ENCODE measurements at regions not wholly inside any gene's neighbourhood (a gene's known extent, or its start where the extent isn't known, plus 50 kb on each side); places are given as distances from the start of the nearest gene placed in this dataset.
"Not testable (repeated sequence)": the region's sequence is repeated elsewhere in the genome, so short reads cannot be mapped to it uniquely, and the experiment has no call there.

- Histone ChIP-seq H3K9me3 (ENCODE audit: control insufficient read depth, low read length) (no peaks in the 10 kb centered on the region), H3K27me3 (ENCODE audit: control insufficient read depth, insufficient read depth, low read length) (no peaks in the 10 kb centered on the region), H3K4me1 (ENCODE audit: control insufficient read depth, insufficient read depth, low read length) (peaks cover 6% of the 10 kb centered on the region), H3K4me3 (ENCODE audit: low read length) (no peak overlapping the region), H3K36me3 (ENCODE audit: control insufficient read depth, insufficient read depth, low read length) (no peaks in the 10 kb centered on the region), H3K9ac (ENCODE audit: low read length) (no peak overlapping the region)
Observed at GRCh38 chr6:43887340-43887858, 117.4 kb downstream of the VEGFA start.

- Histone ChIP-seq H3K4me1 (ENCODE audit: control insufficient read depth, insufficient read depth, low read length) (peaks cover 6% of the 10 kb centered on the region), H3K9me3 (ENCODE audit: control insufficient read depth, low read length) (no peaks in the 10 kb centered on the region)
Observed at GRCh38 chr6:43886717-43887339, 116.8 kb downstream of the VEGFA start.

GRCh38 chr6:43886067-43886461 lies 116.1 kb downstream of the VEGFA start:
- Histone ChIP-seq H3K9me3 (ENCODE audit: control insufficient read depth, low read length) (no peaks in the 10 kb centered on the region), H3K4me1 (ENCODE audit: control insufficient read depth, insufficient read depth, low read length) (peaks cover 6% of the 10 kb centered on the region), H3K36me3 (ENCODE audit: control insufficient read depth, insufficient read depth, low read length) (no peaks in the 10 kb centered on the region), H3K9ac (ENCODE audit: low read length) (no peak overlapping the region), H3K4me3 (ENCODE audit: low read length) (no peak overlapping the region), H3K27me3 (ENCODE audit: control insufficient read depth, insufficient read depth, low read length) (no peaks in the 10 kb centered on the region)

More at GRCh38 chr6:43886717-43887339, 116.8 kb downstream of the VEGFA start:
- Histone ChIP-seq H3K4me3 (ENCODE audit: low read length) (no peak overlapping the region), H3K36me3 (ENCODE audit: control insufficient read depth, insufficient read depth, low read length) (no peaks in the 10 kb centered on the region), H3K9ac (ENCODE audit: low read length) (no peak overlapping the region), H3K27me3 (ENCODE audit: control insufficient read depth, insufficient read depth, low read length) (no peaks in the 10 kb centered on the region)

GRCh38 chr6:43885399-43886066 lies 115.5 kb downstream of the VEGFA start:
- H3K36me3 ChIP-seq (ENCODE audit: control insufficient read depth, insufficient read depth, low read length) = no peaks in the 10 kb centered on the region
- H3K9me3 ChIP-seq (ENCODE audit: control insufficient read depth, low read length) = no peaks in the 10 kb centered on the region
- H3K27me3 ChIP-seq (ENCODE audit: control insufficient read depth, insufficient read depth, low read length) = no peaks in the 10 kb centered on the region
- no peak overlapping the region for H3K4me3 ChIP-seq (ENCODE audit: low read length)
- peaks cover 6% of the 10 kb centered on the region for H3K4me1 ChIP-seq (ENCODE audit: control insufficient read depth, insufficient read depth, low read length)
- H3K9ac ChIP-seq (ENCODE audit: low read length) = no peak overlapping the region

- no peak overlapping the region for H3K4me3 ChIP-seq (ENCODE audit: low read length)
- H3K36me3 ChIP-seq (ENCODE audit: control insufficient read depth, insufficient read depth, low read length) = no peaks in the 10 kb centered on the region
- H3K27me3 ChIP-seq (ENCODE audit: control insufficient read depth, insufficient read depth, low read length) = no peaks in the 10 kb centered on the region
- H3K4me1 ChIP-seq (ENCODE audit: control insufficient read depth, insufficient read depth, low read length) = peaks cover 6% of the 10 kb centered on the region
- no peaks in the 10 kb centered on the region for H3K9me3 ChIP-seq (ENCODE audit: control insufficient read depth, low read length)
- H3K9ac ChIP-seq (ENCODE audit: low read length) = no peak overlapping the region
Observed at GRCh38 chr6:43884652-43885022, 114.6 kb downstream of the VEGFA start.

GRCh38 chr6:43883847-43884651 lies 114.0 kb downstream of the VEGFA start:
- H3K27me3 ChIP-seq (ENCODE audit: control insufficient read depth, insufficient read depth, low read length) = no peaks in the 10 kb centered on the region
- H3K36me3 ChIP-seq (ENCODE audit: control insufficient read depth, insufficient read depth, low read length) = no peaks in the 10 kb centered on the region
- H3K9me3 ChIP-seq (ENCODE audit: control insufficient read depth, low read length) = no peaks in the 10 kb centered on the region
- no peak overlapping the region for H3K9ac ChIP-seq (ENCODE audit: low read length)
- H3K4me3 ChIP-seq (ENCODE audit: low read length) = no peak overlapping the region
- H3K4me1 ChIP-seq (ENCODE audit: control insufficient read depth, insufficient read depth, low read length) = peaks cover 6% of the 10 kb centered on the region

- H3K4me1 ChIP-seq (ENCODE audit: control insufficient read depth, insufficient read depth, low read length); H3K9ac ChIP-seq (ENCODE audit: low read length); H3K36me3 ChIP-seq (ENCODE audit: control insufficient read depth, insufficient read depth, low read length); H3K9me3 ChIP-seq (ENCODE audit: control insufficient read depth, low read length); H3K4me3 ChIP-seq (ENCODE audit: low read length); H3K27me3 ChIP-seq (ENCODE audit: control insufficient read depth, insufficient read depth, low read length): not testable (repeated sequence)
Observed at GRCh38 chr6:43882690-43883448, 112.9 kb downstream of the VEGFA start.

- Histone ChIP-seq H3K27me3 (ENCODE audit: control insufficient read depth, insufficient read depth, low read length) (no peaks in the 10 kb centered on the region), H3K36me3 (ENCODE audit: control insufficient read depth, insufficient read depth, low read length) (no peaks in the 10 kb centered on the region), H3K4me1 (ENCODE audit: control insufficient read depth, insufficient read depth, low read length) (peaks cover 13% of the 10 kb centered on the region), H3K9me3 (ENCODE audit: control insufficient read depth, low read length) (no peaks in the 10 kb centered on the region), H3K4me3 (ENCODE audit: low read length) (no peak overlapping the region), H3K9ac (ENCODE audit: low read length) (no peak overlapping the region)
Observed at GRCh38 chr6:43880236-43881137, 110.5 kb downstream of the VEGFA start.

- Histone ChIP-seq H3K27me3 (ENCODE audit: control insufficient read depth, insufficient read depth, low read length) (no peaks in the 10 kb centered on the region), H3K36me3 (ENCODE audit: control insufficient read depth, insufficient read depth, low read length) (no peaks in the 10 kb centered on the region), H3K9me3 (ENCODE audit: control insufficient read depth, low read length) (no peaks in the 10 kb centered on the region), H3K4me3 (ENCODE audit: low read length) (no peak overlapping the region), H3K9ac (ENCODE audit: low read length) (no peak overlapping the region), H3K4me1 (ENCODE audit: control insufficient read depth, insufficient read depth, low read length) (peaks cover 20% of the 10 kb centered on the region)
Observed at GRCh38 chr6:43879722-43880121, 109.7 kb downstream of the VEGFA start.

- Histone ChIP-seq H3K36me3 (ENCODE audit: control insufficient read depth, insufficient read depth, low read length) (no peaks in the 10 kb centered on the region), H3K9me3 (ENCODE audit: control insufficient read depth, low read length) (no peaks in the 10 kb centered on the region), H3K27me3 (ENCODE audit: control insufficient read depth, insufficient read depth, low read length) (no peaks in the 10 kb centered on the region), H3K4me3 (ENCODE audit: low read length) (no peak overlapping the region), H3K4me1 (ENCODE audit: control insufficient read depth, insufficient read depth, low read length) (peaks cover 27% of the 10 kb centered on the region), H3K9ac (ENCODE audit: low read length) (no peak overlapping the region)
Observed at GRCh38 chr6:43878823-43879495, 108.9 kb downstream of the VEGFA start.

All from mucosa of stomach (tissue), 1 donor.